Heart left ventricle (tissue), 13 donors: ENCODE measurements at regions not wholly inside any gene's neighbourhood (a gene's known extent, or its start where the extent isn't known, plus 50 kb on each side); places are given as distances from the start of the nearest gene placed in this dataset.

Experiments
- POLR2A ChIP-seq, 2 donors: fragments of 450-650 bp; IDR thresholded peaks; one replicate each; pipeline ENCODE4 v1.6.1; 2017; ENCODE audit warnings: antibody characterized with exemption in 2 of 2, mild to moderate bottlenecking in 2 of 2, moderate library complexity in 2 of 2
- TF ChIP-seq, protein P1 (sequence below), 12 donors: fragments of 200-600 bp; sonication (generic) in 4 of 12; IDR thresholded peaks; one replicate each; pipeline versions ENCODE4 v1.5.0 to v1.8.0; 2018 to 2022; ENCODE audit warnings: antibody characterized with exemption in 12 of 12, mild to moderate bottlenecking in 5 of 12
- donor health status: ischemic (EF 13 %, LVEDD 7.1; RV severe dilation, severe dysfunction).
- donor health status: DM: no; HTN: yes; CAD: no.
- donor health status: DM: no; HTN: no; CAD: no.
- donor health status: ischemic (EF 25% LVEDD 6.9; RV normal size, moderate dysfunction).
- donor health status: ischemic (EF 25% LVEDD 5.7; RV mildly dilated, moderate dysfunction).
- donor health status: ischemic (EF 35%, LVEDD 5.7; RV mildly dilated, moderate dysfunction).
- donor health status: nonischemic (EF 11% LVEDD 7.7; RV severe dilation, severe dysfunction).
- donor health status: DM: yes; HTN: yes; CAD: no.
- donor health status: PGD.
- donor health status: ischemic (EF 29% LVEDD 5.4; RV normal size, mild dysfunction).
- donor health status: nonischemic (EF 23%, LVEDD 6.1; RV moderate dilation, normal function).

GRCh38 chr5:98372351-98372750, 401.1 kb upstream of the RGMB start:
- TF ChIP-seq, protein P1, sequence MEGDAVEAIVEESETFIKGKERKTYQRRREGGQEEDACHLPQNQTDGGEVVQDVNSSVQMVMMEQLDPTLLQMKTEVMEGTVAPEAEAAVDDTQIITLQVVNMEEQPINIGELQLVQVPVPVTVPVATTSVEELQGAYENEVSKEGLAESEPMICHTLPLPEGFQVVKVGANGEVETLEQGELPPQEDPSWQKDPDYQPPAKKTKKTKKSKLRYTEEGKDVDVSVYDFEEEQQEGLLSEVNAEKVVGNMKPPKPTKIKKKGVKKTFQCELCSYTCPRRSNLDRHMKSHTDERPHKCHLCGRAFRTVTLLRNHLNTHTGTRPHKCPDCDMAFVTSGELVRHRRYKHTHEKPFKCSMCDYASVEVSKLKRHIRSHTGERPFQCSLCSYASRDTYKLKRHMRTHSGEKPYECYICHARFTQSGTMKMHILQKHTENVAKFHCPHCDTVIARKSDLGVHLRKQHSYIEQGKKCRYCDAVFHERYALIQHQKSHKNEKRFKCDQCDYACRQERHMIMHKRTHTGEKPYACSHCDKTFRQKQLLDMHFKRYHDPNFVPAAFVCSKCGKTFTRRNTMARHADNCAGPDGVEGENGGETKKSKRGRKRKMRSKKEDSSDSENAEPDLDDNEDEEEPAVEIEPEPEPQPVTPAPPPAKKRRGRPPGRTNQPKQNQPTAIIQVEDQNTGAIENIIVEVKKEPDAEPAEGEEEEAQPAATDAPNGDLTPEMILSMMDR (IDR thresholded peaks at IDR 0.05) = no peak
- no peak for TF ChIP-seq POLR2A (IDR thresholded peaks at IDR 0.05)
